GM23248 (cell line): ENCODE measurements at regions not wholly inside any gene's neighbourhood (a gene's known extent, or its start where the extent isn't known, plus 50 kb on each side); places are given as distances from the start of the nearest gene placed in this dataset.

Experiments used
- EZH2 ChIP-seq: fragments of 200-600 bp; sonication (generic); IDR thresholded peaks from 2 replicates; pipeline ENCODE4 v1.6.1; 2018; ENCODE audit warnings: antibody characterized with exemption, mild to moderate bottlenecking; ENCODE audit not compliant: insufficient read depth, poor library complexity, severe bottlenecking
- EZH2phosphoT487 ChIP-seq: fragments of 200-600 bp; sonication (generic); IDR thresholded peaks from 2 replicates; pipeline ENCODE4 v1.6.1; 2018; ENCODE audit warnings: antibody characterized with exemption, moderate library complexity, mild to moderate bottlenecking, low read depth; ENCODE audit not compliant: insufficient read depth

DNA sequence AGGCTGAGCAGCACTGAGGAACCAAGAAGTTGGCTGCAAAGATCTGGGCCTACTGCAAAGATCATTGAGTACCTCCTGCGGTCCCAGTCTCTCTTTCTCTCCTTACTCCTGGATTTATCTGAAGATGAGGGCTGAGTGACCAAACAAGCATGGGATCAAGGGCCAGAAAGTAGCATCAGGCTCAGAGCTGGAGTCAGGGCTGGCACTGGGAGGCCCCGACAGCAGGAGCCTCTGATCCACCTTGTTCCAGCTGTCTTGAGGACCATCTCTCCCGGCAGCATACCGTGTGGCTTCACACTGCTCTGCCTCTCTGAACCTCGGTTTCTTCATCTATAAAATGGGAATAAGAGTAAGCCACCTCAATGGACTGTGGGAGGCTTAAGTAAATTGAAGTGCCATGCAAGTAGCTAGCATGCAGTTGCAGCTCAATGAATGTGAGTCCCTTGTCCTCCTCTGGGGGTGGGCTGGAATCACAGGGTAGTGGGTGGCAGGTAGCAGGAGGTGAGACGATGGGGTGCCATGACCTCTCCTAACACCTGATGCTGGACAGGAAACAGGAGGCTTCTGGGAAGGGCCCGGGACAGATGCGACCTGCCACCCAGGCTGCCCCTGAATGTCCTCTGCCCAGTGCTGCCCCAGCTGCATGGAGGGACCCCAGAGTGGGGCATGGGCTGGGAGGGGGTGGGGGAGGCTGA, 52.5 kb upstream of the PRDM11 start:
- no peak for TF ChIP-seq EZH2phosphoT487
- TF ChIP-seq EZH2, result no peak
